Ovary (tissue), 7 donors: ENCODE measurements at regions not wholly inside any gene's neighbourhood (a gene's known extent, or its start where the extent isn't known, plus 50 kb on each side); places are given as distances from the start of the nearest gene placed in this dataset.

Experiments
- DNase-seq, 5 donors: peaks; one replicate each; pipeline ENCODE4 v3.0.0-alpha.2; 2019 to 2020
- H3K27ac ChIP-seq, 2 donors: fragments of 200-600 bp; one replicate each; pipeline versions ENCODE4 v1.5.1 to v1.8.0; 2019 to 2022
- H3K27me3 ChIP-seq: fragments of 200-600 bp; one replicate; pipeline ENCODE4 v1.8.0; 2022
- H3K36me3 ChIP-seq: fragments of 200-600 bp; sonication (generic); one replicate; pipeline ENCODE4 v1.5.1; 2019
- H3K4me1 ChIP-seq: one replicate; pipeline ENCODE4 v1.8.1; 2013; ENCODE audit warnings: mild to moderate bottlenecking, moderate library complexity; ENCODE audit not compliant: insufficient read depth
- H3K4me3 ChIP-seq: fragments of 200-600 bp; sonication (generic); one replicate; pipeline ENCODE4 v1.5.1; 2017
- H3K9me3 ChIP-seq, 2 donors: fragments of 200-600 bp in 1 of 2; sonication (generic) in 1 of 2; one replicate each; pipeline versions ENCODE4 v1.5.1 to v1.8.1; 2013 to 2019; ENCODE audit warnings: mild to moderate bottlenecking in 1 of 2, moderate library complexity in 1 of 2
- CTCF ChIP-seq, 3 donors: fragments of 450-650 bp in 2 of 3; fragments of 200-600 bp in 1 of 3; IDR thresholded peaks; one replicate each; pipeline versions ENCODE4 v1.5.1 to v1.8.0; 2016 to 2022; ENCODE audit warnings: antibody characterized with exemption in 3 of 3, mild to moderate bottlenecking in 1 of 3
- EP300 ChIP-seq: sonication (generic); formaldehyde crosslinking; IDR thresholded peaks from one replicate; pipeline ENCODE4 v1.6.1; 2017; ENCODE audit warnings: antibody characterized with exemption
- POLR2A ChIP-seq: fragments of 450-650 bp; IDR thresholded peaks from one replicate; pipeline ENCODE4 v1.6.1; 2017; ENCODE audit warnings: antibody characterized with exemption, mild to moderate bottlenecking, moderate library complexity
- WGBS, 3 donors: extraction: QIAGEN DNeasy Blood & Tissue Kit in 1 of 3; methylation state at CpG; one replicate each; pipeline versions ENCODE4 v1.1.5 to v1.1.7; 2013 to 2017; 5-methylcytosine and 5-hydroxymethylcytosine counted together
- intact Hi-C, 4 donors: fragments of 100-400 bp; cut with DNase I; formaldehyde crosslinking; loops; one replicate each; pipeline versions ENCODE4 v1.11.0 to v1.15.1; 2022 to 2023
- donor health status: DM: no; HTN: no; CAD: no; lungs with moderate emphysema.
- donor health status: DM: no; HTN: no; CAD: no.
- donor health status: Bipolar disorder and iron deficiency.
- donor health status: DM: no; HTN: no; CAD: no.
- donor health status: DM: yes; HTN: yes; CAD: no.

- intact Hi-C loops = no loop called here
- no peak for DNase-seq
- Histone ChIP-seq H3K4me1 (no peaks in the 10 kb centered on the region), H3K36me3 (no peaks in the 10 kb centered on the region), H3K27ac (no peak overlapping the region), H3K27me3 (no peaks in the 10 kb centered on the region), H3K9me3 (no peaks in the 10 kb centered on the region), H3K4me3 (no peak overlapping the region)
- WGBS, 3 donors = 61 to 65% (median 61%) methylated on average over 3 of the region's 3 CpGs
- TF ChIP-seq EP300 (no peak), CTCF (IDR thresholded peaks at IDR 0.05) (no peak), POLR2A (no peak)
Measured at GRCh38 chr6:23732521-23732920, 393.5 kb upstream of the NRSN1 start.

- no peak overlapping the region for H3K4me3 ChIP-seq
- no peak for DNase-seq
- intact Hi-C loops = no loop called here
- no peak overlapping the region for H3K27ac ChIP-seq
- H3K36me3 ChIP-seq = no peaks in the 10 kb centered on the region
- H3K9me3 ChIP-seq = no peaks in the 10 kb centered on the region
- 45 to 49% (median 47%) methylated on average over 4 of the region's 4 CpGs for WGBS, 3 donors
- TF ChIP-seq POLR2A (no peak), EP300 (no peak), CTCF (IDR thresholded peaks at IDR 0.05) (no peak)
- H3K4me1 ChIP-seq = no peaks in the 10 kb centered on the region
- H3K27me3 ChIP-seq = no peaks in the 10 kb centered on the region
Measured at GRCh38 chr6:23735151-23735550, 390.9 kb upstream of the NRSN1 start.

GRCh38 chr6:23736577-23736976 lies 389.4 kb upstream of the NRSN1 start:
- no peak overlapping the region for H3K4me3 ChIP-seq
- intact Hi-C loops = no loop called here
- no peaks in the 10 kb centered on the region for H3K4me1 ChIP-seq
- TF ChIP-seq EP300 (no peak), CTCF (IDR thresholded peaks at IDR 0.05) (no peak), POLR2A (no peak)
- H3K27me3 ChIP-seq = no peaks in the 10 kb centered on the region
- no peak for DNase-seq
- H3K36me3 ChIP-seq = no peaks in the 10 kb centered on the region
- H3K9me3 ChIP-seq = no peaks in the 10 kb centered on the region
- 17 to 37% (median 26%) methylated on average over 3 of the region's 3 CpGs for WGBS, 3 donors
- no peak overlapping the region for H3K27ac ChIP-seq

GRCh38 chr6:23747239-23747638 lies 378.8 kb upstream of the NRSN1 start:
- no peak overlapping the region for H3K27ac ChIP-seq
- no peaks in the 10 kb centered on the region for H3K36me3 ChIP-seq
- H3K4me1 ChIP-seq = no peaks in the 10 kb centered on the region
- WGBS, 3 donors = 55 to 59% (median 58%) methylated on average over 5 of the region's 5 CpGs
- no peaks in the 10 kb centered on the region for H3K9me3 ChIP-seq
- TF ChIP-seq EP300 (no peak), POLR2A (no peak), CTCF (IDR thresholded peaks at IDR 0.05) (no peak)
- intact Hi-C loops = no loop called here
- no peak overlapping the region for H3K4me3 ChIP-seq
- no peak for DNase-seq
- no peaks in the 10 kb centered on the region for H3K27me3 ChIP-seq

GRCh38 chr6:23752414-23752813 lies 373.6 kb upstream of the NRSN1 start:
- intact Hi-C loops = no loop called here
- Histone ChIP-seq H3K36me3 (no peaks in the 10 kb centered on the region), H3K27me3 (no peaks in the 10 kb centered on the region), H3K4me1 (no peaks in the 10 kb centered on the region), H3K9me3 (no peaks in the 10 kb centered on the region), H3K27ac (no peak overlapping the region), H3K4me3 (no peak overlapping the region)
- no peak for DNase-seq
- TF ChIP-seq EP300 = no peak
- no peak for TF ChIP-seq POLR2A
- TF ChIP-seq CTCF (IDR thresholded peaks at IDR 0.05) = no peak
- 74 to 86% (median 76%) methylated on average over 1 of the region's 1 CpG for WGBS, 3 donors
